SK-N-SH (cell line): ENCODE measurements at regions not wholly inside any gene's neighbourhood (a gene's known extent, or its start where the extent isn't known, plus 50 kb on each side); places are given as distances from the start of the nearest gene placed in this dataset.

ENCODE experiments used
- CTCF ChIA-PET: fragments of 300-600, 350-600 bp; formaldehyde crosslinking; extraction: SDS; loops from one replicate; lab custom pipeline; 2021; lab: Yijun Ruan, JAX
- POLR2A ChIA-PET: fragments of 350-600 bp; sonication (Branson Sonifier 250); formaldehyde crosslinking; extraction: SDS; loops from one replicate; lab custom pipeline; 2020; ENCODE audit warnings: antibody characterized with exemption, inconsistent platforms; lab: Yijun Ruan, JAX
- DNase-seq: peaks from one replicate; pipeline ENCODE4 v3.0.0; 2012
- H2AFZ ChIP-seq: fragments of 200-600 bp; sonication (generic); 2 replicates; pipeline ENCODE4 v1.8.1; 2016; ENCODE audit warnings: antibody characterized with exemption, mild to moderate bottlenecking, low read depth
- H3F3A ChIP-seq: fragments of 200-600 bp; sonication (generic); replicated peaks from 2 replicates; pipeline ENCODE3; 2016; ENCODE audit warnings: antibody characterized with exemption, mild to moderate bottlenecking; ENCODE audit not compliant: insufficient read depth
- H3K27ac ChIP-seq, 2 experiments: fragments of 200-500 bp in 1 of 2; fragments of 200-600 bp in 1 of 2; sonication (Bioruptor generic) in 1 of 2; sonication (generic), shearing (Covaris generic) in 1 of 2; 2 replicates each; pipeline versions ENCODE4 v1.5.1 to v1.6.1; 2014 to 2016; ENCODE audit warnings: low read depth in 2 of 2, inconsistent platforms in 1 of 2, low read length in 1 of 2, mild to moderate bottlenecking in 1 of 2, mixed read lengths in 1 of 2
- H3K27me3 ChIP-seq: fragments of 200-600 bp; sonication (generic), shearing (Covaris generic); 2 replicates; pipeline ENCODE4 v1.6.1; 2016; ENCODE audit warnings: mixed run types; ENCODE audit not compliant: insufficient read depth
- H3K36me3 ChIP-seq, 2 experiments: fragments of 200-500 bp in 1 of 2; fragments of 200-600 bp in 1 of 2; sonication (Bioruptor generic) in 1 of 2; sonication (generic) in 1 of 2; replicated peaks in 1 of 2; 2 replicates each; pipeline versions ENCODE3 to v1.5.1; 2014 to 2016; ENCODE audit warnings: low read length in 1 of 2, mild to moderate bottlenecking in 1 of 2; ENCODE audit not compliant: insufficient read depth in 2 of 2, control insufficient read depth in 1 of 2
- H3K4me1 ChIP-seq, 2 experiments: fragments of 200-500 bp in 1 of 2; fragments of 200-600 bp in 1 of 2; sonication (Bioruptor generic) in 1 of 2; sonication (generic), shearing (Covaris generic) in 1 of 2; 2 replicates each; pipeline versions ENCODE4 v1.5.1 to v1.6.1; 2014 to 2016; ENCODE audit warnings: low read depth in 1 of 2, low read length in 1 of 2, mixed run types in 1 of 2; ENCODE audit not compliant: insufficient read depth in 2 of 2, control insufficient read depth in 1 of 2
- H3K4me2 ChIP-seq: fragments of 200-600 bp; sonication (generic), shearing (Covaris generic); 2 replicates; pipeline ENCODE4 v1.6.1; 2017; ENCODE audit warnings: mixed run types
- H3K4me3 ChIP-seq, 2 experiments: fragments of 200-500 bp in 1 of 2; fragments of 200-600 bp in 1 of 2; sonication (Bioruptor generic) in 1 of 2; sonication (generic), shearing (Covaris generic) in 1 of 2; 2 replicates each; pipeline versions ENCODE4 v1.5.1 to v1.8.1; 2014 to 2016; ENCODE audit warnings: low read depth in 2 of 2, inconsistent platforms in 1 of 2, low read length in 1 of 2, mild to moderate bottlenecking in 1 of 2, mixed read lengths in 1 of 2, moderate library complexity in 1 of 2
- H3K79me2 ChIP-seq: fragments of 200-600 bp; sonication (generic); 2 replicates; pipeline ENCODE4 v1.8.1; 2017; ENCODE audit warnings: mild to moderate bottlenecking; ENCODE audit not compliant: insufficient read depth
- H3K9ac ChIP-seq: fragments of 200-600 bp; sonication (generic); 2 replicates; pipeline ENCODE4 v1.6.1; 2017; ENCODE audit warnings: mixed run types
- H3K9me2 ChIP-seq: fragments of 200-600 bp; sonication (generic); 2 replicates; pipeline ENCODE4 v1.6.1; 2017; ENCODE audit warnings: mixed run types
- H3K9me3 ChIP-seq: fragments of 200-600 bp; sonication (generic); 2 replicates; pipeline ENCODE4 v1.6.1; 2017; ENCODE audit warnings: mixed run types, mild to moderate bottlenecking, moderate library complexity
- H4K20me1 ChIP-seq: fragments of 200-600 bp; sonication (generic); 2 replicates; pipeline ENCODE4 v1.6.1; 2017; ENCODE audit warnings: mild to moderate bottlenecking, mixed run types; ENCODE audit not compliant: insufficient read depth
- CHD2 ChIP-seq: fragments of 150-350 bp; IDR thresholded peaks from 2 replicates; pipeline ENCODE4 v1.6.1; 2018; ENCODE audit warnings: low read length; ENCODE audit not compliant: partially characterized antibody
- CTCF ChIP-seq: fragments of 200-600 bp; sonication (generic); IDR thresholded peaks from 2 replicates; pipeline ENCODE4 v1.6.1; 2017; ENCODE audit warnings: antibody characterized with exemption, mild to moderate bottlenecking, moderate library complexity
- FOSL2 ChIP-seq: IDR thresholded peaks from 2 replicates; pipeline ENCODE4 v1.4.0; 2012; ENCODE audit warnings: low read depth, mild to moderate bottlenecking, moderate library complexity, borderline replicate concordance
- FOXJ3 ChIP-seq: sonication (generic); formaldehyde crosslinking; IDR thresholded peaks from 2 replicates; pipeline ENCODE4 v1.5.1; 2020; ENCODE audit warnings: mild to moderate bottlenecking, missing genetic modification reagents
- GATA2 ChIP-seq: sonication (generic); formaldehyde crosslinking; IDR thresholded peaks from 2 replicates; pipeline ENCODE4 v1.5.0; 2020; ENCODE audit warnings: mild to moderate bottlenecking, missing genetic modification reagents
- NFIC ChIP-seq: IDR thresholded peaks from 2 replicates; pipeline ENCODE4 v1.4.0; 2012; ENCODE audit warnings: borderline replicate concordance
- NRF1 ChIP-seq: IDR thresholded peaks from 2 replicates; pipeline ENCODE4 v1.6.1; 2012; ENCODE audit warnings: low read depth, mild to moderate bottlenecking, low read length
- SIN3A ChIP-seq: IDR thresholded peaks from 2 replicates; pipeline ENCODE4 v1.6.1; 2012; ENCODE audit warnings: low read depth, mild to moderate bottlenecking, low read length, moderate library complexity, borderline replicate concordance
- SMC3 ChIP-seq: IDR thresholded peaks from 2 replicates; pipeline ENCODE4 v1.6.1; 2012; ENCODE audit warnings: low read depth, low read length, improper control_type of control experiment
- TAF1 ChIP-seq: IDR thresholded peaks from 2 replicates; pipeline ENCODE4 v1.6.1; 2012; ENCODE audit warnings: low read depth, mild to moderate bottlenecking, low read length, moderate library complexity, borderline replicate concordance
- ZBTB33 ChIP-seq: IDR thresholded peaks from 2 replicates; pipeline ENCODE4 v1.4.0; 2012; ENCODE audit warnings: low read depth, borderline replicate concordance
- WGBS: methylation state at CpG from one replicate; pipeline ENCODE4 v1.1.6; 2017; ENCODE audit warnings: low lambda C conversion rate; 5-methylcytosine and 5-hydroxymethylcytosine counted together
- TF ChIP-seq, protein P1 (sequence below): IDR thresholded peaks from 2 replicates; pipeline ENCODE4 v1.4.0; 2012; ENCODE audit warnings: low read depth, borderline replicate concordance
- TF ChIP-seq, protein P2 (sequence below): IDR thresholded peaks from 2 replicates; pipeline ENCODE4 v1.6.1; 2012; ENCODE audit warnings: mild to moderate bottlenecking, low read depth, low read length, moderate library complexity

DNA sequence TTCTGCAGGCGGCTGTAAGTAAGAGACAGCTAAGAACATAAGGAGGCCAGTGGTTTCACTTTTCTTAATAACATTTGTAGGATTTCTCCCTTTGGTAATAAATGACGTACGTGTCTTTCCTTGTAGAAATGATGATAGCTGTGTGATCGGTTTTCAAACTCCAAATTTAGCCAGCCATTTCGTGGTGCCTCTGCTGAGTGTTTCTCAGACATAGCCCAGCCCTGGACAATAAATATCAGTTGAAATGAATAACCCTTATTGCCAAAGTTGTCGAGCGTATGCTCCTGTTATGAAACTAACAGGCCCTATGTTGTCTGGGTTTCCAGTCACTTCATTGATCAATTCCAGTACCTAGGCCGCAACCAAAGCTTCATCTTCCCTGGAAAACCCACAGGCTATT, 75.0 kb upstream of the MSX2 start:
- no peaks in the 10 kb centered on the region for H3K9me3 ChIP-seq
- no peak overlapping the region for H3K4me2 ChIP-seq
- no peak overlapping the region for H2AFZ ChIP-seq
- no peaks in the 10 kb centered on the region for H3K9me2 ChIP-seq
- no peaks in the 10 kb centered on the region for H3K79me2 ChIP-seq
- ChIA-PET CTCF (no interaction called here), POLR2A (no interaction called here)
- DNase-seq: no peak
- H3K27ac ChIP-seq: no peak overlapping the region
- no peaks in the 10 kb centered on the region for H3K27me3 ChIP-seq
- no peak for TF ChIP-seq ZBTB33
- TF ChIP-seq FOSL2: no peak
- TF ChIP-seq SMC3: no peak
- TF ChIP-seq FOXJ3 (CRISPR knock-in tag): no peak
- TF ChIP-seq, protein P1, sequence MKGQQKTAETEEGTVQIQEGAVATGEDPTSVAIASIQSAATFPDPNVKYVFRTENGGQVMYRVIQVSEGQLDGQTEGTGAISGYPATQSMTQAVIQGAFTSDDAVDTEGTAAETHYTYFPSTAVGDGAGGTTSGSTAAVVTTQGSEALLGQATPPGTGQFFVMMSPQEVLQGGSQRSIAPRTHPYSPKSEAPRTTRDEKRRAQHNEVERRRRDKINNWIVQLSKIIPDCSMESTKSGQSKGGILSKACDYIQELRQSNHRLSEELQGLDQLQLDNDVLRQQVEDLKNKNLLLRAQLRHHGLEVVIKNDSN: no peak
- no peak for TF ChIP-seq NFIC
- TF ChIP-seq CHD2: no peak
- no peak for TF ChIP-seq SIN3A
- no peak for TF ChIP-seq TAF1
- TF ChIP-seq GATA2 (CRISPR knock-in tag): no peak
- no peak for TF ChIP-seq NRF1
- TF ChIP-seq, protein P2, sequence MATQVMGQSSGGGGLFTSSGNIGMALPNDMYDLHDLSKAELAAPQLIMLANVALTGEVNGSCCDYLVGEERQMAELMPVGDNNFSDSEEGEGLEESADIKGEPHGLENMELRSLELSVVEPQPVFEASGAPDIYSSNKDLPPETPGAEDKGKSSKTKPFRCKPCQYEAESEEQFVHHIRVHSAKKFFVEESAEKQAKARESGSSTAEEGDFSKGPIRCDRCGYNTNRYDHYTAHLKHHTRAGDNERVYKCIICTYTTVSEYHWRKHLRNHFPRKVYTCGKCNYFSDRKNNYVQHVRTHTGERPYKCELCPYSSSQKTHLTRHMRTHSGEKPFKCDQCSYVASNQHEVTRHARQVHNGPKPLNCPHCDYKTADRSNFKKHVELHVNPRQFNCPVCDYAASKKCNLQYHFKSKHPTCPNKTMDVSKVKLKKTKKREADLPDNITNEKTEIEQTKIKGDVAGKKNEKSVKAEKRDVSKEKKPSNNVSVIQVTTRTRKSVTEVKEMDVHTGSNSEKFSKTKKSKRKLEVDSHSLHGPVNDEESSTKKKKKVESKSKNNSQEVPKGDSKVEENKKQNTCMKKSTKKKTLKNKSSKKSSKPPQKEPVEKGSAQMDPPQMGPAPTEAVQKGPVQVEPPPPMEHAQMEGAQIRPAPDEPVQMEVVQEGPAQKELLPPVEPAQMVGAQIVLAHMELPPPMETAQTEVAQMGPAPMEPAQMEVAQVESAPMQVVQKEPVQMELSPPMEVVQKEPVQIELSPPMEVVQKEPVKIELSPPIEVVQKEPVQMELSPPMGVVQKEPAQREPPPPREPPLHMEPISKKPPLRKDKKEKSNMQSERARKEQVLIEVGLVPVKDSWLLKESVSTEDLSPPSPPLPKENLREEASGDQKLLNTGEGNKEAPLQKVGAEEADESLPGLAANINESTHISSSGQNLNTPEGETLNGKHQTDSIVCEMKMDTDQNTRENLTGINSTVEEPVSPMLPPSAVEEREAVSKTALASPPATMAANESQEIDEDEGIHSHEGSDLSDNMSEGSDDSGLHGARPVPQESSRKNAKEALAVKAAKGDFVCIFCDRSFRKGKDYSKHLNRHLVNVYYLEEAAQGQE: no peak
- TF ChIP-seq CTCF: no peak
- no peaks in the 10 kb centered on the region for H4K20me1 ChIP-seq
- no peak overlapping the region for H3K9ac ChIP-seq
- H3K36me3 ChIP-seq: no peaks in the 10 kb centered on the region
- WGBS: 58% methylated on average over 8 of the region's 8 CpGs
- H3K4me3 ChIP-seq: no peak overlapping the region
- no peaks in the 10 kb centered on the region for H3K4me1 ChIP-seq
- no peaks in the 10 kb centered on the region for H3F3A ChIP-seq
